ENCODE measurements at regions not wholly inside any gene's neighbourhood (a gene's known extent, or its start where the extent isn't known, plus 50 kb on each side); places are given as distances from the start of the nearest gene placed in this dataset.
"Not testable (repeated sequence)": the region's sequence is repeated elsewhere in the genome, so short reads cannot be mapped to it uniquely, and the experiment has no call there.

- no peak overlapping the region for H3K4me3 ChIP-seq (ENCODE audit: low read depth, low read length)
- TF ChIP-seq CTCF (IDR thresholded peaks at IDR 0.05; ENCODE audit: insufficient read depth, low read length), result no peak
- DNase-seq (ENCODE audit: low read depth), result no peak
Measured at GRCh38 chr12:38427442-38427841, 110.9 kb downstream of the ALG10B start.

- no peak overlapping the region for H3K4me3 ChIP-seq (ENCODE audit: low read depth, low read length)
- DNase-seq (ENCODE audit: low read depth), result no peak
- TF ChIP-seq CTCF (IDR thresholded peaks at IDR 0.05; ENCODE audit: insufficient read depth, low read length), result no peak
Measured at GRCh38 chr12:38431921-38432320, 115.3 kb downstream of the ALG10B start.

GRCh38 chr12:38441871-38442281, 125.3 kb downstream of the ALG10B start:
- H3K4me3 ChIP-seq (ENCODE audit: low read depth, low read length); DNase-seq (ENCODE audit: low read depth): not testable (repeated sequence)

GRCh38 chr12:38445040-38445439, 128.5 kb downstream of the ALG10B start:
- TF ChIP-seq CTCF (IDR thresholded peaks at IDR 0.05; ENCODE audit: insufficient read depth, low read length), result no peak
- DNase-seq (ENCODE audit: low read depth), result no peak
- H3K4me3 ChIP-seq (ENCODE audit: low read depth, low read length), result no peak overlapping the region

GRCh38 chr12:38448991-38449390, 132.4 kb downstream of the ALG10B start:
- DNase-seq (ENCODE audit: low read depth), result no peak
- no peak for TF ChIP-seq CTCF (IDR thresholded peaks at IDR 0.05; ENCODE audit: insufficient read depth, low read length)

GRCh38 chr12:38456537-38457120, 140.1 kb downstream of the ALG10B start:
- H3K4me3 ChIP-seq (ENCODE audit: low read depth, low read length), result no peak overlapping the region
- TF ChIP-seq CTCF (IDR thresholded peaks at IDR 0.05; ENCODE audit: insufficient read depth, low read length), result no peak
- no peak for DNase-seq (ENCODE audit: low read depth)

More at GRCh38 chr12:38448991-38449390, 132.4 kb downstream of the ALG10B start:
- no peak overlapping the region for H3K4me3 ChIP-seq (ENCODE audit: low read depth, low read length)

- no peak overlapping the region for H3K4me3 ChIP-seq (ENCODE audit: low read depth, low read length)
- no peak for TF ChIP-seq CTCF (IDR thresholded peaks at IDR 0.05; ENCODE audit: insufficient read depth, low read length)
- DNase-seq (ENCODE audit: low read depth), result no peak
Measured at GRCh38 chr12:38465020-38465419, 148.4 kb downstream of the ALG10B start.

Data from fibroblast of the aortic adventitia (primary cell).